D341Med (cell line): ENCODE measurements at regions not wholly inside any gene's neighbourhood (a gene's known extent, or its start where the extent isn't known, plus 50 kb on each side); places are given as distances from the start of the nearest gene placed in this dataset.
"Not testable (repeated sequence)": the region's sequence is repeated elsewhere in the genome, so short reads cannot be mapped to it uniquely, and the experiment has no call there.

ENCODE experiments used
- DNase-seq: peaks from one replicate; pipeline ENCODE4 v3.0.0; 2012; ENCODE audit warnings: low spot score

- DNase-seq: no peak
These were observed 524.3 kb upstream of the EPHA7 start for GRCh38 chr6:93943661-93944060.

GRCh38 chr6:93940381-93940780 is 521.0 kb upstream of the EPHA7 start:
- no peak for DNase-seq

- DNase-seq: no peak
These were observed 512.8 kb upstream of the EPHA7 start for GRCh38 chr6:93932175-93932574.

GRCh38 chr6:93927731-93928130 is 508.4 kb upstream of the EPHA7 start:
- DNase-seq: no peak

GRCh38 chr6:93919365-93919764 is 500.0 kb upstream of the EPHA7 start:
- no peak for DNase-seq

GRCh38 chr6:93918258-93918657 is 498.9 kb upstream of the EPHA7 start:
- no peak for DNase-seq

GRCh38 chr6:93917216-93917615 is 497.9 kb upstream of the EPHA7 start:
- DNase-seq: no peak

- DNase-seq: no peak
These were observed 497.4 kb upstream of the EPHA7 start for GRCh38 chr6:93916716-93917115.

GRCh38 chr6:93915961-93916360 is 496.6 kb upstream of the EPHA7 start:
- DNase-seq: no peak

- no peak for DNase-seq
These were observed 483.2 kb upstream of the EPHA7 start for GRCh38 chr6:93902517-93902916.

GRCh38 chr6:93900142-93900541 is 480.8 kb upstream of the EPHA7 start:
- DNase-seq: no peak

GRCh38 chr6:93896081-93896480 is 476.7 kb upstream of the EPHA7 start:
- no peak for DNase-seq

- DNase-seq: no peak
These were observed 475.2 kb upstream of the EPHA7 start for GRCh38 chr6:93894521-93894920.

- DNase-seq: no peak
These were observed 470.4 kb upstream of the EPHA7 start for GRCh38 chr6:93889713-93890112.

- DNase-seq: no peak
These were observed 467.1 kb upstream of the EPHA7 start for GRCh38 chr6:93886416-93886815.

GRCh38 chr6:93859971-93860370 is 440.6 kb upstream of the EPHA7 start:
- DNase-seq: no peak

- no peak for DNase-seq
These were observed 438.9 kb upstream of the EPHA7 start for GRCh38 chr6:93858213-93858612.

GRCh38 chr6:93849857-93850256 is 430.5 kb upstream of the EPHA7 start:
- no peak for DNase-seq

- DNase-seq: no peak
These were observed 428.8 kb upstream of the EPHA7 start for GRCh38 chr6:93848031-93848742.

- DNase-seq: no peak
These were observed 422.8 kb upstream of the EPHA7 start for GRCh38 chr6:93842178-93842577.

- not testable (repeated sequence) for DNase-seq
These were observed 416.2 kb upstream of the EPHA7 start for GRCh38 chr6:93835451-93836145.

GRCh38 chr6:93835026-93835425 is 415.7 kb upstream of the EPHA7 start:
- DNase-seq: not testable (repeated sequence)

- DNase-seq: not testable (repeated sequence)
These were observed 414.0 kb upstream of the EPHA7 start for GRCh38 chr6:93833326-93833725.

- DNase-seq: not testable (repeated sequence)
These were observed 410.4 kb upstream of the EPHA7 start for GRCh38 chr6:93829757-93830156.
